Breast epithelium (tissue), 4 donors: ENCODE measurements at regions not wholly inside any gene's neighbourhood (a gene's known extent, or its start where the extent isn't known, plus 50 kb on each side); places are given as distances from the start of the nearest gene placed in this dataset.

Experiments
- DNase-seq, 2 donors: peaks; one replicate each; pipeline ENCODE4 v3.0.0-alpha.2; 2019; ENCODE audit warnings: low spot score in 2 of 2
- H3K27ac ChIP-seq, 2 donors: fragments of 200-600 bp; sonication (generic) in 1 of 2; one replicate each; pipeline ENCODE4 v1.5.1; 2016 to 2019; ENCODE audit warnings: mild to moderate bottlenecking in 1 of 2
- H3K27me3 ChIP-seq, 2 donors: fragments of 200-600 bp; sonication (generic) in 1 of 2; one replicate each; pipeline versions ENCODE4 v1.5.1 to v1.6.0; 2017 to 2019; ENCODE audit warnings: control low read depth in 1 of 2, mild to moderate bottlenecking in 1 of 2
- H3K36me3 ChIP-seq: fragments of 200-600 bp; one replicate; pipeline ENCODE4 v1.5.1; 2019
- H3K4me1 ChIP-seq, 2 donors: fragments of 200-600 bp; sonication (generic); one replicate each; pipeline ENCODE4 v1.5.1; 2016 to 2019; ENCODE audit warnings: control low read depth in 1 of 2
- H3K4me3 ChIP-seq, 3 donors: fragments of 200-600 bp; sonication (generic); 1 replicate in 2 of 3; 2 replicates in 1 of 3; pipeline ENCODE4 v1.5.1; 2016 to 2019; ENCODE audit warnings: mild to moderate bottlenecking in 3 of 3, moderate library complexity in 2 of 3
- H3K9me3 ChIP-seq, 2 donors: fragments of 200-600 bp; sonication (generic) in 1 of 2; one replicate each; pipeline ENCODE4 v1.5.1; 2016 to 2019; ENCODE audit warnings: control low read depth in 1 of 2
- CTCF ChIP-seq, 3 donors: fragments of 450-650 bp; IDR thresholded peaks; one replicate each; pipeline ENCODE4 v1.5.1; 2016 to 2017; ENCODE audit warnings: antibody characterized with exemption in 3 of 3, mild to moderate bottlenecking in 3 of 3, moderate library complexity in 3 of 3
- POLR2A ChIP-seq: fragments of 450-650 bp; IDR thresholded peaks from one replicate; pipeline ENCODE4 v1.6.1; 2016; ENCODE audit warnings: antibody characterized with exemption, mild to moderate bottlenecking, moderate library complexity
- POLR2AphosphoS5 ChIP-seq, 3 donors: sonication (generic); formaldehyde crosslinking; IDR thresholded peaks; one replicate each; pipeline ENCODE4 v1.6.1; 2017; ENCODE audit warnings: antibody characterized with exemption in 3 of 3
- intact Hi-C: fragments of 100-400 bp; cut with DNase I; formaldehyde crosslinking; loops from one replicate; pipeline ENCODE4 v1.15.1; 2023; ENCODE audit warnings: low total_unique reads

GRCh38 chr5:103487822-103488493 is 74.6 kb downstream of the NUDT12 start:
- Histone ChIP-seq H3K4me3 (no peak overlapping the region), H3K36me3 (no peaks in the 10 kb centered on the region), H3K9me3 (no peaks in the 10 kb centered on the region), H3K27ac (no peak overlapping the region), H3K4me1 (no peaks in the 10 kb centered on the region), H3K27me3 (no peaks in the 10 kb centered on the region)
- no peak for TF ChIP-seq POLR2AphosphoS5 (IDR thresholded peaks at IDR 0.05)
- TF ChIP-seq POLR2A: no peak
- no peak for TF ChIP-seq CTCF (IDR thresholded peaks at IDR 0.05)
- no peak for DNase-seq
- intact Hi-C loops: no loop called here

- no peaks in the 10 kb centered on the region for H3K9me3 ChIP-seq
- DNase-seq: no peak
- no peak overlapping the region for H3K4me3 ChIP-seq
- no peaks in the 10 kb centered on the region for H3K4me1 ChIP-seq
- H3K27me3 ChIP-seq: no peaks in the 10 kb centered on the region
- TF ChIP-seq POLR2A (no peak), POLR2AphosphoS5 (IDR thresholded peaks at IDR 0.05) (no peak), CTCF (IDR thresholded peaks at IDR 0.05) (no peak)
- H3K27ac ChIP-seq: no peak overlapping the region
- H3K36me3 ChIP-seq: no peaks in the 10 kb centered on the region
- intact Hi-C loops: no loop called here
Measured at GRCh38 chr5:103487218-103487617, 75.4 kb downstream of the NUDT12 start.

- no peaks in the 10 kb centered on the region for H3K27me3 ChIP-seq
- H3K9me3 ChIP-seq: no peaks in the 10 kb centered on the region
- no peak for TF ChIP-seq CTCF (IDR thresholded peaks at IDR 0.05)
- no peak for TF ChIP-seq POLR2A
- no peak for TF ChIP-seq POLR2AphosphoS5 (IDR thresholded peaks at IDR 0.05)
- H3K36me3 ChIP-seq: no peaks in the 10 kb centered on the region
- H3K4me1 ChIP-seq: no peaks in the 10 kb centered on the region
- no peak for DNase-seq
- no peak overlapping the region for H3K27ac ChIP-seq
- intact Hi-C loops: no loop called here
- no peak overlapping the region for H3K4me3 ChIP-seq
Measured at GRCh38 chr5:103486739-103487138, 75.8 kb downstream of the NUDT12 start.

- no peak overlapping the region for H3K27ac ChIP-seq
- H3K4me3 ChIP-seq: no peak overlapping the region
- H3K27me3 ChIP-seq: no peaks in the 10 kb centered on the region
- intact Hi-C loops: no loop called here
- no peaks in the 10 kb centered on the region for H3K9me3 ChIP-seq
- H3K36me3 ChIP-seq: no peaks in the 10 kb centered on the region
- H3K4me1 ChIP-seq: no peaks in the 10 kb centered on the region
- TF ChIP-seq CTCF (IDR thresholded peaks at IDR 0.05): no peak
- no peak for TF ChIP-seq POLR2AphosphoS5 (IDR thresholded peaks at IDR 0.05)
- TF ChIP-seq POLR2A: no peak
- DNase-seq: no peak
Measured at GRCh38 chr5:103480246-103480645, 82.3 kb downstream of the NUDT12 start.

GRCh38 chr5:103477678-103478077 is 84.9 kb downstream of the NUDT12 start:
- no peak for TF ChIP-seq POLR2AphosphoS5 (IDR thresholded peaks at IDR 0.05)
- no peak for TF ChIP-seq POLR2A
- TF ChIP-seq CTCF (IDR thresholded peaks at IDR 0.05): no peak
- Histone ChIP-seq H3K4me1 (no peaks in the 10 kb centered on the region), H3K9me3 (no peaks in the 10 kb centered on the region), H3K36me3 (no peaks in the 10 kb centered on the region), H3K27ac (no peak overlapping the region), H3K4me3 (no peak overlapping the region), H3K27me3 (no peaks in the 10 kb centered on the region)
- DNase-seq: no peak
- intact Hi-C loops: no loop called here
